ENCODE measurements at regions not wholly inside any gene's neighbourhood (a gene's known extent, or its start where the extent isn't known, plus 50 kb on each side); places are given as distances from the start of the nearest gene placed in this dataset.

- DNase-seq (ENCODE audit: low read depth in 1 of 2, low spot score in 1 of 2) = peak in 1 of 2 donors; percentile 18
- Histone ChIP-seq H3K4me1 (ENCODE audit: low read depth) (no peaks in the 10 kb centered on the region), H3K4me3 (no peak overlapping the region), H3K27me3 (no peaks in the 10 kb centered on the region), H3K36me3 (no peaks in the 10 kb centered on the region), H3K9me3 (ENCODE audit: low read depth) (no peaks in the 10 kb centered on the region), H3K27ac (no peak overlapping the region)
- no peak for TF ChIP-seq CTCF (IDR thresholded peaks at IDR 0.05; ENCODE audit: low read depth, low read length)
Observed at GRCh38 chr5:137808503-137809135, 54.5 kb upstream of the HNRNPA0 start.

GRCh38 chr5:137815202-137815990 lies 52.3 kb upstream of the MYOT start:
- no peak for TF ChIP-seq CTCF (IDR thresholded peaks at IDR 0.05; ENCODE audit: low read depth, low read length)
- DNase-seq (ENCODE audit: low read depth in 1 of 2, low spot score in 1 of 2) = no peak
- Histone ChIP-seq H3K4me3 (no peak overlapping the region), H3K9me3 (ENCODE audit: low read depth) (no peaks in the 10 kb centered on the region), H3K4me1 (ENCODE audit: low read depth) (no peaks in the 10 kb centered on the region), H3K36me3 (no peaks in the 10 kb centered on the region), H3K27me3 (no peaks in the 10 kb centered on the region), H3K27ac (no peak overlapping the region)
